WERI-Rb-1 (cell line): ENCODE measurements at regions not wholly inside any gene's neighbourhood (a gene's known extent, or its start where the extent isn't known, plus 50 kb on each side); places are given as distances from the start of the nearest gene placed in this dataset.

ENCODE experiments used
- DNase-seq: peaks from one replicate; pipeline ENCODE4 v3.0.0-alpha.2; 2020
- H3K27ac ChIP-seq: fragments of 250-450 bp; sonication (Bioruptor Pico); 2 replicates; pipeline ENCODE4 v1.5.1; 2020; ENCODE audit warnings: mild to moderate bottlenecking, moderate library complexity
- H3K27me3 ChIP-seq: fragments of 250-450 bp; sonication (Bioruptor Pico); 2 replicates; pipeline ENCODE4 v1.5.1; 2021; ENCODE audit warnings: mild to moderate bottlenecking, low read depth, moderate library complexity; ENCODE audit not compliant: insufficient read depth, severe bottlenecking
- H3K36me3 ChIP-seq: fragments of 250-450 bp; sonication (Bioruptor Pico); 2 replicates; pipeline ENCODE4 v1.5.1; 2020; ENCODE audit warnings: mild to moderate bottlenecking, moderate library complexity
- H3K4me3 ChIP-seq: 2 replicates; pipeline ENCODE4 v1.5.1; 2011; ENCODE audit warnings: low read depth, mild to moderate bottlenecking, control low read depth, low read length
- H3K9me3 ChIP-seq: fragments of 250-450 bp; sonication (Bioruptor Pico); 2 replicates; pipeline ENCODE4 v1.5.1; 2021; ENCODE audit warnings: mild to moderate bottlenecking, moderate library complexity; ENCODE audit not compliant: severe bottlenecking
- CTCF ChIP-seq: IDR thresholded peaks from 2 replicates; pipeline ENCODE4 v1.5.1; 2011; ENCODE audit warnings: low read depth, mild to moderate bottlenecking, control low read depth, inconsistent platforms, low read length

- H3K27me3 ChIP-seq: no peaks in the 10 kb centered on the region
- no peak overlapping the region for H3K27ac ChIP-seq
- no peak overlapping the region for H3K4me3 ChIP-seq
- DNase-seq: no peak
- TF ChIP-seq CTCF: no peak
- H3K9me3 ChIP-seq: no peaks in the 10 kb centered on the region
- no peaks in the 10 kb centered on the region for H3K36me3 ChIP-seq
Measured at GRCh38 chr7:153027904-153028303, 268.4 kb downstream of the ACTR3B start.

- no peak for TF ChIP-seq CTCF
- no peak overlapping the region for H3K4me3 ChIP-seq
- H3K36me3 ChIP-seq: no peaks in the 10 kb centered on the region
- no peaks in the 10 kb centered on the region for H3K9me3 ChIP-seq
- H3K27me3 ChIP-seq: no peaks in the 10 kb centered on the region
- H3K27ac ChIP-seq: peak overlapping the region; percentile 27; the same call in 1 of the 2 replicates
- peak; percentile 66 for DNase-seq
Measured at GRCh38 chr7:153030976-153031375, 271.4 kb downstream of the ACTR3B start.

GRCh38 chr7:153034791-153035190, 275.2 kb downstream of the ACTR3B start:
- no peak overlapping the region for H3K4me3 ChIP-seq
- DNase-seq: no peak
- TF ChIP-seq CTCF: no peak
- H3K27ac ChIP-seq: no peak overlapping the region
- no peaks in the 10 kb centered on the region for H3K9me3 ChIP-seq
- no peaks in the 10 kb centered on the region for H3K27me3 ChIP-seq
- H3K36me3 ChIP-seq: no peaks in the 10 kb centered on the region

GRCh38 chr7:153036396-153037063, 277.0 kb downstream of the ACTR3B start:
- no peak for TF ChIP-seq CTCF
- no peaks in the 10 kb centered on the region for H3K9me3 ChIP-seq
- no peak overlapping the region for H3K4me3 ChIP-seq
- DNase-seq: no peak
- no peaks in the 10 kb centered on the region for H3K36me3 ChIP-seq
- H3K27me3 ChIP-seq: no peaks in the 10 kb centered on the region
- H3K27ac ChIP-seq: no peak overlapping the region

GRCh38 chr7:153043440-153043839, 283.9 kb downstream of the ACTR3B start:
- H3K4me3 ChIP-seq: no peak overlapping the region
- H3K27me3 ChIP-seq: peaks cover 2% of the 10 kb centered on the region
- H3K27ac ChIP-seq: no peak overlapping the region
- DNase-seq: no peak
- no peak for TF ChIP-seq CTCF
- no peaks in the 10 kb centered on the region for H3K9me3 ChIP-seq
- no peaks in the 10 kb centered on the region for H3K36me3 ChIP-seq

GRCh38 chr7:153044981-153045380, 285.4 kb downstream of the ACTR3B start:
- Histone ChIP-seq H3K27ac (no peak overlapping the region), H3K27me3 (peaks cover 2% of the 10 kb centered on the region), H3K4me3 (no peak overlapping the region), H3K9me3 (no peaks in the 10 kb centered on the region), H3K36me3 (no peaks in the 10 kb centered on the region)
- DNase-seq: peak; percentile 28
- no peak for TF ChIP-seq CTCF
